Sigmoid colon (tissue), 4 donors: ENCODE measurements at regions not wholly inside any gene's neighbourhood (a gene's known extent, or its start where the extent isn't known, plus 50 kb on each side); places are given as distances from the start of the nearest gene placed in this dataset.

Experiments used
- EP300 ChIP-seq, 4 donors: sonication (generic); formaldehyde crosslinking; IDR thresholded peaks; one replicate each; pipeline ENCODE4 v1.6.1; 2017; ENCODE audit warnings: antibody characterized with exemption in 4 of 4
- TF ChIP-seq, protein P1 (sequence below), 4 experiments: fragments of 450-650 bp in 3 of 4; fragments of 200-600 bp in 1 of 4; IDR thresholded peaks; one replicate each; pipeline ENCODE4 v1.5.1; 2016 to 2019; ENCODE audit warnings: antibody characterized with exemption in 4 of 4, mild to moderate bottlenecking in 3 of 4, moderate library complexity in 2 of 4

DNA sequence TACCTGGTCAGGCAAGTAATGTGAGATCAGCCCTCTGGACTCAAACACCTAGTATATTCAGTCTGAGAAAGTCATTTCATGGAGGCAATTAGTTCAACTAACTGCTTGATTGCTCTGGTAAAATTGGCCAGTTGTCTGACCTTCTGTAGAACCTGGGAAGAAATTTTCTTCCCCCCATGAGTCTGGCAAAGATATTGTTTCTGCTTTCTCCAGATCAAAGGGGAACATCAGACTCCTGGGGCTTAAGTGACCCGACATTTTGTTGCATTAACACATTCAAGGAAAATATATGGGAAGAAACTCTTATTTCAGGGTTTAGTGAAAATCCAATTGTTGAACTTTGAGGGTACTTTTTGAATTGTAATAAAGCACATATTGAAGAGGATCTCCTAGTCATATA lies 375.1 kb downstream of the SUCLG1 start:
- TF ChIP-seq, protein P1, sequence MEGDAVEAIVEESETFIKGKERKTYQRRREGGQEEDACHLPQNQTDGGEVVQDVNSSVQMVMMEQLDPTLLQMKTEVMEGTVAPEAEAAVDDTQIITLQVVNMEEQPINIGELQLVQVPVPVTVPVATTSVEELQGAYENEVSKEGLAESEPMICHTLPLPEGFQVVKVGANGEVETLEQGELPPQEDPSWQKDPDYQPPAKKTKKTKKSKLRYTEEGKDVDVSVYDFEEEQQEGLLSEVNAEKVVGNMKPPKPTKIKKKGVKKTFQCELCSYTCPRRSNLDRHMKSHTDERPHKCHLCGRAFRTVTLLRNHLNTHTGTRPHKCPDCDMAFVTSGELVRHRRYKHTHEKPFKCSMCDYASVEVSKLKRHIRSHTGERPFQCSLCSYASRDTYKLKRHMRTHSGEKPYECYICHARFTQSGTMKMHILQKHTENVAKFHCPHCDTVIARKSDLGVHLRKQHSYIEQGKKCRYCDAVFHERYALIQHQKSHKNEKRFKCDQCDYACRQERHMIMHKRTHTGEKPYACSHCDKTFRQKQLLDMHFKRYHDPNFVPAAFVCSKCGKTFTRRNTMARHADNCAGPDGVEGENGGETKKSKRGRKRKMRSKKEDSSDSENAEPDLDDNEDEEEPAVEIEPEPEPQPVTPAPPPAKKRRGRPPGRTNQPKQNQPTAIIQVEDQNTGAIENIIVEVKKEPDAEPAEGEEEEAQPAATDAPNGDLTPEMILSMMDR (IDR thresholded peaks at IDR 0.05), result no peak
- TF ChIP-seq EP300 (IDR thresholded peaks at IDR 0.05), result no peak
